GM19397 (cell line): ENCODE measurements at regions not wholly inside any gene's neighbourhood (a gene's known extent, or its start where the extent isn't known, plus 50 kb on each side); places are given as distances from the start of the nearest gene placed in this dataset.

Source experiments
- ATAC-seq: cut with Tn5 transposase; IDR thresholded peaks from one replicate; pipeline ENCODE4 v1.9.1; 2021; ENCODE audit warnings: mild to moderate bottlenecking, moderate library complexity; ENCODE audit not compliant: unreplicated experiment

GRCh38 chr2:136248242-136248641, 130.3 kb upstream of the CXCR4 start:
- no peak for ATAC-seq

DNA sequence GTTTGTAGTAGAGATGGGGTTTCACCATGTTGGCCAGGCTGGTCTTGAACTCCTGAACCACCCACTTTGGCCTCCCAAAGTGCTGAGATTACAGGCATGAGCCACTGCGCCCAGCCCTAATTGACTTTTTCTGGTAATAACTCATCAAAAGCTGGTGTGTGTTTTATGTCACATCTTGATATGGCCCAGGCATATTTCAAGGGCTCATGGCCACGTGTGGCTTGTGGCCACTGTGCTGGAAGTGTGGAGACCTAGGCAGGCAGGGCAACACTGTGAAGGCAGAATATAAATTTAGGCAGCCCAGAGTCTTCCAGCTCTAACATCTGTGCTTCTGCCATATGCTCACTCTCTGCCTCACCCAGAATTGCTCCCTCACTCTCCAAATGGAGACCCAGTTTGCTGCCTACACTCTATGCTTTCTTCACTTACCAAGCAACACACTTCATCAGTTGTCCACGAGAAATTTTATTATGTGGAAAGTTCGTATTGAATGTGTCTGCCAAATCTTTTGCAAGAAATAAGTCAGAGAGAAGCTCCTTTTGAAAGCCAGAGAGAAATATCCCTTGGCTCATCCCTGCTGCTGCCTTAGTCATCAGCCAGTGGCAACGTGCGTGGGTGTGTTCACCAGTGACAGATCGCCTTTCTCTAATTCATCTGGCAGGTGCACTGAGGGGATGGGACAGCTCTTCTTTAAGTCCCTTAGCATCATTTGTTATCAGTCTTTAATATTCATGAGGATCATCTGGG, 129.4 kb upstream of the CXCR4 start:
- ATAC-seq, result no peak

GRCh38 chr2:136246086-136246669, 128.2 kb upstream of the CXCR4 start:
- ATAC-seq, result no peak

- no peak for ATAC-seq
These were observed 127.3 kb upstream of the CXCR4 start for GRCh38 chr2:136245211-136245610.

- ATAC-seq, result no peak
These were observed 126.6 kb upstream of the CXCR4 start for GRCh38 chr2:136244536-136244885.

DNA sequence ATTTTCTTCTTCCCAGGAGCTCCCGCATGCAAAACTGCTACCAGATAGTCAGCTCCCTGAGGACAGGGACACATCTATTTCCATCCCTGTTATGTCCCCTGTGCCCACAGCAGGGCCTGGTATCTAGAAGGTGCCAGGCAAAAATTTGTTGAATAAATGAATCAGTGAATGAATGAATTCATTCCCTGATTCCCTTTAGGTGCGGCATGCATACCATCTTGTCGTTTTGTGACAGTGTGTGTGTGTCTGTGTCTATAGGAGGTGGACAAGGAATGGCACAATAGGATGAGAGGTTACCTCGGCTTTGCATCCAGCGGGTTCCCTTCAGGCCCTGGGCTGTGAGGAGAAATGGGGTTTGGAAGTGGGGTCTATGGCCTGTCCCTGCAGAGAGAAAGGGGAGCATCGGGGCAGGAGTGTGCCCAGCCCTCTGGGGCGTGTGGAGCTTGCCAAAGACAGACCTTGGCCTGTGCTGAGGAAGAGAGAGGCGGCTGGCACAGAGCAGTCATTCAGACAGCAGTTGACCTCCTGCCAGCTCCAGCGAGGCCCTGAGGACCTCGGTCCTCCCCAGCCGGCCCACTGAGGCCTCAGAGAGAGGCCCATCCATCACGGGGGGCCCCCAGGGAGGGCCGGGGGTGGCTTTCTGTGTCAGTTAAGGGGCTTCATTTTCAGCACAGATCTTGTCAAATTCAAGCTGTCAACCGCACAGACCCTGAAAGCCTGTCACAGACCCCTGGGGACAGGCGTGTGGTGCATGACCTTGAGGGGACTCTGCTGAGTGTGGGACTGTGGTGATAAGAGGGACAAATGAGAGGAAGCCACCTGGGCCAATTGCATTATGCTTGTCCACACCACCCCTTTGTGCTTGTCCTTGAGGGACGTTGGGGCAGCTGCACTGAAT, 125.9 kb upstream of the CXCR4 start:
- ATAC-seq, result no peak

- no peak for ATAC-seq
These were observed 124.8 kb upstream of the CXCR4 start for GRCh38 chr2:136242687-136243277.

DNA sequence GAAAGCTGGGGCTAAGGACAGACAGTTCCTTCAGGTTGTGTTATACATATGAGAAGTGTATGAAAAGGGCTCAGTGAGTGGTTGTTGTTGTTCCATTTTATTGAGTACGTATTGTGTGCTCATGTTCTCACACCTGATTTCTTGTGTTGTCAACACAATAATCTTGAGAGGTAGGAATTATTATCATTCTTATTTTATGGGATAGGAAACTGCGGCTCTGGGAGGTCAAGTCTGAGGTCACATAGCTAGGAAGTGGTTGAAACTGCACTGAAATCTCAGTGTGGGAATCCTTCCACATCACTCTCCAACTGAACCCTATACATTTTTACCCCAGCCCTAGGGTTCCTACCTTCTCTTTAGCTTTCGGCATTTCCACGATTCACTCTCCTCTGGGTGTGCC, 124.2 kb upstream of the CXCR4 start:
- no peak for ATAC-seq

DNA sequence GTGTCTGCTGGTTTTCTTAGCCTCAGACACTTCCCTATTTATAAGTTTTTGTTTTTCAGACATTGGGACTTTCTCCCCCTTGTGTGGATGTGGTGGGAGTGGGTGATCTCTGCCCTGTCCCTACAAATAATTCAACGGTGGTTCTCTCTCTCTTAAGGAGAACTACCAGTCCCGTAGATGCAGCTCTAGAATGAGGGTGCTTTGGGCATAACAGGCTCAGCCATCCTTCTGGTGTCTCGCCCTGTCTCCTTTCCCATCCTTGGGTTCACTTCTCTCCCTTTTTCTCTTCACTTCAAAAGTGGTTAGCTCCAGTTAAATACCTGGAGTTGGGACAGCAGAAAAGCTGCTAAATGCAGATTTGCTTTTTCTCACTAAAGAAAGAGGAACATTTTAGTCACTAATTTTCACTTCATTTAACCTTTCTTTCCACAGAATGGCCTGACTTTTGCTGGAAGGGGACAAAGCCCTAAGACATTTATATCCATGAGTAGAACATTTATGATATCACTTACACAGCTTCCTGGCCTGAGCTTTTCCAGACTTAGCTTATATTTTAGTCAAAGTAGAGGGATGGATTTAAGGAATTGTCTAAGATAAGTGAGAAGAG, 121.2 kb upstream of the CXCR4 start:
- ATAC-seq, result no peak

DNA sequence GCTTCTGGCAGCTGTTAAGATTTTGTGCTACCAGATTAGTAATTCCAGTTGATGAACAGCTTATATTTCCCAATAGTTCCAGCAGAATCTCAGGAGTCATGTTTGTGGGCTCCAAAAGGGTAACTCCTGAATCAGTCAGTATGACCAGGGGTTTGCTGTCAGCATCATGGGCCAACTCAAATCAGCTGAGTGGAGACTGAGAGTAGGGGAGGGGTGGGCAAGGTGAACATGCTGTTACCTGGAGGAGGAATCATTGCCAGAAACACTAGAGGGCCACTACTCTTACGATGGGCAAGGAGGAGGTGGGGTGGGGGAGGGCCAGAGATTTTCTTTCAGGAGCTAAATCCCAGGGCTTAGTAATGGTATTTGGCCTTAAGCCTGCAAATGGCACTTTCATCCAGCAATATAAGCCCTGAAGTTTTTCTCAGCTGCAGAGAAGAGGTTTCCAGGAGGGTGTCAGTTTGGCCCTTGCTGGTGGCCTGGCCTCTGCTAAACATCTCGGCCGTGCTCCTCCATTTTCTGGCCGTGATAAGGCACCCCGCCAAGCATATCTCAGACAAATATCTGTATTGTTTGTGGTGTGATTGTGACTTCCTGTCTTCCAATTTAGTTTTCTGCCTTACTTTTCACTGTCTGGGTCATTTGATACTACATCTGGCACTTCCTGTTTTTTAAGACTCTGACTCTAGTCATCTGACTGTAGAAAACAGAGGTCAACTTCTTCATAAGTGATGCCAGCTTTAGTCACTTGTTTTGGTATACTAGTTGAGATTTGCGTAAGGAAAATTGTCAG, 120.5 kb upstream of the CXCR4 start:
- ATAC-seq, result peak; percentile 77

GRCh38 chr2:136236019-136236418, 118.1 kb upstream of the CXCR4 start:
- ATAC-seq, result no peak

DNA sequence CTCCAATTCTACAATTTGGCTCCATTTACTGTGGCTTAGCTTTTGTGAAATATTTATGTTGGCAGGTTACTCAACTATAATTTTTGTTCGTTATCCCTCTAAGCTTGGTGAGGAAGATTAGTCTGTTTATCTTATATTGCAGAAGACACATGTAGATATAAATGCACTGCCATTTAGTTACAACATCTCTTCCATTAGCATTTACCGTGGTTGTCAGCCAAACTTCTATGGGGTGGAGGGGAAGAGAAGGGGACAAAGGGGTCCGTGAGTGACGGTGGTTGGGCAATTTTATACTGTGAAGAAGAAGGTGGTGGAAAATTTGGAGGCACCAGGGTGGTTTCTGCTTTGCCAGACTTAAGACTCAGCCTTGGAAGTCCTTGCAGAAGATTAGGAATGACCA, 117.6 kb upstream of the CXCR4 start:
- ATAC-seq, result no peak

GRCh38 chr2:136234261-136234660, 116.3 kb upstream of the CXCR4 start:
- no peak for ATAC-seq

- ATAC-seq, result no peak
These were observed 115.3 kb upstream of the CXCR4 start for GRCh38 chr2:136233298-136233697.

- ATAC-seq, result no peak
These were observed 114.7 kb upstream of the CXCR4 start for GRCh38 chr2:136232456-136233172.

DNA sequence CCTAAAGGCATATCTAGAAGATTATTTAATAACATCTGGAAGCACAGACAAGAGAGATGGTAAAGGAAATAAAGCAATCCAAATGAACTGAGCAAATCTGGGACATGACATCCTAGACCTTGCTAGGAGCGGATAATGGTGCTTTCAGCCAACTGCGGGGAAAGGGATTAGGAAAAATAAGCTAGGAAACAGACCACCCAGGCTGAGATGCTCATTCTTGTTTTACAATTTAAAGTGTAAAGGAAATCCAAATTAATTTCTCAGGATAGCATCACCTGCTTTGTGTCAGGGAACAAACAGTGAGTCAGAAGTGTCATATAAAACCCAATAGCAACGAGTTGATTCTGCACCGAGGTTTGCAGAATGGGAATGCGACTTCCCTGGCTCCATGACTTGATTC, 112.5 kb upstream of the CXCR4 start:
- no peak for ATAC-seq

GRCh38 chr2:136226903-136227302, 109.0 kb upstream of the CXCR4 start:
- no peak for ATAC-seq

DNA sequence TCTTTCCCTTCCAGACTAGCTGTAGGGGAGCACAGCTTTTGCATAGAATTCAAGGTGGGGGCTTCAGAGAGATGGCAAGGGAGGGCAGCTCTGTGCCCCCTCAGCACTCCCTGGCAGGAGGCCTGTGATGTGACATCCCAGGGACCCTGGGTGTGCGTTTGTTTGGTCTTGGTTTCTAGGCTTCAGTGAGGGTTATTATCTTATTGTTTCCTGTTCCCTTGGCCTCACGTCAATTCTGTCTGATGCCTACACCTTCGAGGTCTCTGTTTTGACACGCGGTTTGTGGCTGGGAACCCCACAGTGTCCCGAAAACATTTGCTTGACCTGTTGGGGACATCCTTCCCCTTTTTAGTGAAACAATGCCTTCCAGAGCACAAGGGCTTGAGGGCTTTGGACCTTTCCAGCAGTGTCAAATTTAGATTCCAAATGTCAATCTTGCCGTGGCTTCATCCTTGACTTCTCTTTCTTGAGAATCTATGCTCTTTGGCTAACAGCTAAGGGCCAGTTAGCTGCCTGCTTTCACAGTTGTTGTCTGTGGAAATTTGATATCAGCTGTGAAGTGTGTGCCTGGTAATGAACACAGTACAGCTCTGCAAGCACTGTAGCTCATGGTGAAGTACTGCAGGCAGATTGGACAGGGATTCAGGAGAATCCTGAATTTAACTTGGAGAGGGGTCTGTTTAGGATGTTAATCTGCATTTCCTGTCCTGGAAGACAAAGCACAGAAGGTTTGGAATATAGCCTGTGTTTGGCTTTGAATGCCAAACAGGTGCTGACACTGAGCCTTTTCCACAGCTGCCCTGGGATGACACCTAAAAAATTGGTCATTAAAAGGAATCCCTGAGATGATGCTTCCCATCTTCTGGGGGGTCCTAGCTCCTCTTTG, 108.2 kb upstream of the CXCR4 start:
- no peak for ATAC-seq

DNA sequence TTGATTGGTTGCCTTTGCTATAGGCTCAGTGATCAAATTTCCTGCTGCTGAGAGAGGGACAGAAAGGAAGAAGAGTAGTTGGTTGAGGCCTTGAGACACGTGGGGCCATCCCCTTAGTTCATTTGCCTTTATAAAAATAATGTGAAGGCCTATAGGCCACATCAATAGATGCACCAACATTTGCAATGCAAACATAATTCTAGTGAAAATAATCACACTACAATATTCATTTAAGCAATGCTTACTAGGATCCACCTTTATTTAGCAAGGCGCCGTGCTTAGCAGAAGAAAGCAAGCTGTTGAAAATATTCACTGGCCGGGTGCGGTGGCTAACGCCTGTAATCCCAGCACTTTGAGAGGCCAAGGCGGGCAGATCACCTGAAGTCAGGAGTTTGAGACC, 105.3 kb upstream of the CXCR4 start:
- ATAC-seq, result no peak
